Testis (tissue), 2 donors: ENCODE measurements at regions not wholly inside any gene's neighbourhood (a gene's known extent, or its start where the extent isn't known, plus 50 kb on each side); places are given as distances from the start of the nearest gene placed in this dataset.

Experiments
- CTCF ChIP-seq, 3 experiments: fragments of 450-650 bp in 2 of 3; fragments of 200-600 bp in 1 of 3; sonication (generic) in 1 of 3; IDR thresholded peaks; one replicate each; pipeline ENCODE4 v1.5.1; 2016 to 2019; ENCODE audit warnings: antibody characterized with exemption in 3 of 3, mild to moderate bottlenecking in 2 of 3, moderate library complexity in 1 of 3
- POLR2A ChIP-seq: fragments of 450-650 bp; IDR thresholded peaks from one replicate; pipeline ENCODE4 v1.6.1; 2017; ENCODE audit warnings: antibody characterized with exemption, mild to moderate bottlenecking, moderate library complexity

- TF ChIP-seq CTCF (IDR thresholded peaks at IDR 0.05): no peak
- TF ChIP-seq POLR2A: no peak
Observed at GRCh38 chr6:85241498-85242052, 208.3 kb upstream of the NT5E start.
